ENCODE measurements at regions not wholly inside any gene's neighbourhood (a gene's known extent, or its start where the extent isn't known, plus 50 kb on each side); places are given as distances from the start of the nearest gene placed in this dataset.

DNA sequence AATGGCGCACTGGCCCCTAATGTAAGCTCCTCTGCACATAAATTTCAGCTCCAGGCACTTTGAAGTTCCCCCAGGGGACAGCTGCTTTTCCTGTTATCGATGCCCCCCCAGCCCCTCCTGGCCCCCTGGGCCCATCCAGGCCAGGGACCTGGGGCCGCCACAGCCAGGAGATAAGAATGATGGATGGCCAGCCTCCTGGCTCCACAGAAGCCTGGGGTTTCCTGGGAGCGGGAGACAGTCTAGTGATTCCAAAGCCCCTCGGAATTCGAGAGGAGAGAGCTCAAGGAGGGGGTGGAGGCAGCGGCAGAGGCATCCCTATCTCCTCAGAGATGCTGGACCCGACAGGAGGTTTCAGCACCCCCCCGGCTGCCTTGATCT is 98.4 kb upstream of the HAND1 start:
- H3K27ac ChIP-seq (ENCODE audit: low read depth in 1 of 2, low read length in 2 of 2), result no peak overlapping the region
- H3K9ac ChIP-seq (ENCODE audit: low read depth in 1 of 2, low read length in 2 of 2), result no peak overlapping the region
- H3K4me3 ChIP-seq (ENCODE audit: low read depth in 1 of 3, low read length in 3 of 3), result no peak overlapping the region
- no peaks in the 10 kb centered on the region for H3K36me3 ChIP-seq (ENCODE audit: control insufficient read depth in 4 of 4, insufficient read depth in 3 of 4, low read depth in 1 of 4, low read length in 3 of 4)
- no peaks in the 10 kb centered on the region for H3K27me3 ChIP-seq (ENCODE audit: control insufficient read depth in 4 of 4, insufficient read depth in 4 of 4, low read length in 3 of 4)
- H3K4me1 ChIP-seq (ENCODE audit: control insufficient read depth in 4 of 4, insufficient read depth in 4 of 4, low read length in 3 of 4), result no peaks in the 10 kb centered on the region
- TF ChIP-seq SP1 (IDR thresholded peaks at IDR 0.05) (no peak), NR2F2 (IDR thresholded peaks at IDR 0.05) (no peak), JUND (IDR thresholded peaks at IDR 0.05) (no peak), FOXA1 (IDR thresholded peaks at IDR 0.05) (no peak)
- TF ChIP-seq, protein P1, sequence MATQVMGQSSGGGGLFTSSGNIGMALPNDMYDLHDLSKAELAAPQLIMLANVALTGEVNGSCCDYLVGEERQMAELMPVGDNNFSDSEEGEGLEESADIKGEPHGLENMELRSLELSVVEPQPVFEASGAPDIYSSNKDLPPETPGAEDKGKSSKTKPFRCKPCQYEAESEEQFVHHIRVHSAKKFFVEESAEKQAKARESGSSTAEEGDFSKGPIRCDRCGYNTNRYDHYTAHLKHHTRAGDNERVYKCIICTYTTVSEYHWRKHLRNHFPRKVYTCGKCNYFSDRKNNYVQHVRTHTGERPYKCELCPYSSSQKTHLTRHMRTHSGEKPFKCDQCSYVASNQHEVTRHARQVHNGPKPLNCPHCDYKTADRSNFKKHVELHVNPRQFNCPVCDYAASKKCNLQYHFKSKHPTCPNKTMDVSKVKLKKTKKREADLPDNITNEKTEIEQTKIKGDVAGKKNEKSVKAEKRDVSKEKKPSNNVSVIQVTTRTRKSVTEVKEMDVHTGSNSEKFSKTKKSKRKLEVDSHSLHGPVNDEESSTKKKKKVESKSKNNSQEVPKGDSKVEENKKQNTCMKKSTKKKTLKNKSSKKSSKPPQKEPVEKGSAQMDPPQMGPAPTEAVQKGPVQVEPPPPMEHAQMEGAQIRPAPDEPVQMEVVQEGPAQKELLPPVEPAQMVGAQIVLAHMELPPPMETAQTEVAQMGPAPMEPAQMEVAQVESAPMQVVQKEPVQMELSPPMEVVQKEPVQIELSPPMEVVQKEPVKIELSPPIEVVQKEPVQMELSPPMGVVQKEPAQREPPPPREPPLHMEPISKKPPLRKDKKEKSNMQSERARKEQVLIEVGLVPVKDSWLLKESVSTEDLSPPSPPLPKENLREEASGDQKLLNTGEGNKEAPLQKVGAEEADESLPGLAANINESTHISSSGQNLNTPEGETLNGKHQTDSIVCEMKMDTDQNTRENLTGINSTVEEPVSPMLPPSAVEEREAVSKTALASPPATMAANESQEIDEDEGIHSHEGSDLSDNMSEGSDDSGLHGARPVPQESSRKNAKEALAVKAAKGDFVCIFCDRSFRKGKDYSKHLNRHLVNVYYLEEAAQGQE (IDR thresholded peaks at IDR 0.05), result no peak
- DNase-seq (ENCODE audit: low spot score), result no peak
- no peaks in the 10 kb centered on the region for H3K9me3 ChIP-seq (ENCODE audit: control insufficient read depth in 4 of 4, low read length in 3 of 4)
- 40% methylated on average over 9 of the region's 9 CpGs for WGBS

DNA sequence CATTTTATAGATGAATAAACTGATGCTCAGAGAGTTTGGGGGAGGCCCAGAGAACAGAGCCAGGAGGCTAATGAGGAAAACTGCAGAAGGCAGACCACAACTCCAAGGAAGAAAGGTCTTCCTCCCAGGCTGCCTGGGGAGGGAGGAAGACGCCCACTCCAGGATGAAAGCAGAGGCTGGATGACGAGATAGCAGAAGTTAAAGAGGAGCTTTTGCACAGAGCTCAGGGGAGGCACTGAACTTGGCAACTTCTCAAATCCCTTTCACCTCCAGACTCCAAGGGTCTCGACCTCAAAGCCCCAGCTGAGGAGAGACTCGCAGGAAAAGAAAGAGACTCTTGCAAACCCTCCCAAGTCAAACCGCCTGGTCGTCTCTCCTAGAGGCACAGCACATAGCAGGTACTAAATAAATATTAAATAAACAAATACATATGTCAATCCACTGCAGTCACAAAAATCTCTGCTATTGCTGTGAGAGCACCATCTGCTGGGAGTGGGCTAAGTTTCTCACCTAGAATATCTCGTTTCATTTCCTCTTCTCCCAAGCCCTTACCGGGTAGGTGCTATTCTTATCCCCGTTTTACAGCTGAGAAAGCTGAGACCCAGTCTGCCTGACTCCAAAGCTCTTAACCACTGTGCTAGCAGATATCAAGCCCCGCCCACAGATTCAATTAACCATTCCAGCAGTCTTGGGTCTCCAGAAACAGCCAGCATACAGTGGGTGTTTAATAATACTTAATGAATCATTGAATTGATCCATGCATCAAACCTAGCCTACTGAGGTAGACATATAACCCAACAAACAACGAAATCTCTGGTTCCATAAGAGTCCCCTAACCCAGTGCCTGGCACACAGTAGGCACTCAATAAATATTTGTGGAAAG is 97.8 kb upstream of the HAND1 start:
- DNase-seq (ENCODE audit: low spot score), result no peak
- TF ChIP-seq GABPA (IDR thresholded peaks at IDR 0.05 in 1 of 2, conservative IDR thresholded peaks at IDR 0.05 in 1 of 2) (no peak), YY1 (IDR thresholded peaks at IDR 0.05) (no peak), SP1 (IDR thresholded peaks at IDR 0.05) (no peak), HNF4G (IDR thresholded peaks at IDR 0.05) (no peak), FOXA2 (IDR thresholded peaks at IDR 0.05) (no peak), RAD21 (IDR thresholded peaks at IDR 0.05) (no peak)
- TF ChIP-seq, protein P2, sequence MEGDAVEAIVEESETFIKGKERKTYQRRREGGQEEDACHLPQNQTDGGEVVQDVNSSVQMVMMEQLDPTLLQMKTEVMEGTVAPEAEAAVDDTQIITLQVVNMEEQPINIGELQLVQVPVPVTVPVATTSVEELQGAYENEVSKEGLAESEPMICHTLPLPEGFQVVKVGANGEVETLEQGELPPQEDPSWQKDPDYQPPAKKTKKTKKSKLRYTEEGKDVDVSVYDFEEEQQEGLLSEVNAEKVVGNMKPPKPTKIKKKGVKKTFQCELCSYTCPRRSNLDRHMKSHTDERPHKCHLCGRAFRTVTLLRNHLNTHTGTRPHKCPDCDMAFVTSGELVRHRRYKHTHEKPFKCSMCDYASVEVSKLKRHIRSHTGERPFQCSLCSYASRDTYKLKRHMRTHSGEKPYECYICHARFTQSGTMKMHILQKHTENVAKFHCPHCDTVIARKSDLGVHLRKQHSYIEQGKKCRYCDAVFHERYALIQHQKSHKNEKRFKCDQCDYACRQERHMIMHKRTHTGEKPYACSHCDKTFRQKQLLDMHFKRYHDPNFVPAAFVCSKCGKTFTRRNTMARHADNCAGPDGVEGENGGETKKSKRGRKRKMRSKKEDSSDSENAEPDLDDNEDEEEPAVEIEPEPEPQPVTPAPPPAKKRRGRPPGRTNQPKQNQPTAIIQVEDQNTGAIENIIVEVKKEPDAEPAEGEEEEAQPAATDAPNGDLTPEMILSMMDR (IDR thresholded peaks at IDR 0.05; ENCODE audit: low read depth, low read length, missing input control), result no peak
- TF ChIP-seq, protein P3, sequence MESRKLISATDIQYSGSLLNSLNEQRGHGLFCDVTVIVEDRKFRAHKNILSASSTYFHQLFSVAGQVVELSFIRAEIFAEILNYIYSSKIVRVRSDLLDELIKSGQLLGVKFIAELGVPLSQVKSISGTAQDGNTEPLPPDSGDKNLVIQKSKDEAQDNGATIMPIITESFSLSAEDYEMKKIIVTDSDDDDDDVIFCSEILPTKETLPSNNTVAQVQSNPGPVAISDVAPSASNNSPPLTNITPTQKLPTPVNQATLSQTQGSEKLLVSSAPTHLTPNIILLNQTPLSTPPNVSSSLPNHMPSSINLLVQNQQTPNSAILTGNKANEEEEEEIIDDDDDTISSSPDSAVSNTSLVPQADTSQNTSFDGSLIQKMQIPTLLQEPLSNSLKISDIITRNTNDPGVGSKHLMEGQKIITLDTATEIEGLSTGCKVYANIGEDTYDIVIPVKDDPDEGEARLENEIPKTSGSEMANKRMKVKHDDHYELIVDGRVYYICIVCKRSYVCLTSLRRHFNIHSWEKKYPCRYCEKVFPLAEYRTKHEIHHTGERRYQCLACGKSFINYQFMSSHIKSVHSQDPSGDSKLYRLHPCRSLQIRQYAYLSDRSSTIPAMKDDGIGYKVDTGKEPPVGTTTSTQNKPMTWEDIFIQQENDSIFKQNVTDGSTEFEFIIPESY (IDR thresholded peaks at IDR 0.05), result no peak
- TF ChIP-seq, protein P4, sequence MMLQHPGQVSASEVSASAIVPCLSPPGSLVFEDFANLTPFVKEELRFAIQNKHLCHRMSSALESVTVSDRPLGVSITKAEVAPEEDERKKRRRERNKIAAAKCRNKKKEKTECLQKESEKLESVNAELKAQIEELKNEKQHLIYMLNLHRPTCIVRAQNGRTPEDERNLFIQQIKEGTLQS (IDR thresholded peaks at IDR 0.05), result no peak
- Histone ChIP-seq H3K4me3 (ENCODE audit: low read depth in 1 of 3, low read length in 3 of 3) (no peak overlapping the region), H3K36me3 (ENCODE audit: control insufficient read depth in 4 of 4, insufficient read depth in 3 of 4, low read depth in 1 of 4, low read length in 3 of 4) (no peaks in the 10 kb centered on the region), H3K27me3 (ENCODE audit: control insufficient read depth in 4 of 4, insufficient read depth in 4 of 4, low read length in 3 of 4) (no peaks in the 10 kb centered on the region), H3K27ac (ENCODE audit: low read depth in 1 of 2, low read length in 2 of 2) (no peak overlapping the region), H3K9ac (ENCODE audit: low read depth in 1 of 2, low read length in 2 of 2) (no peak overlapping the region), H3K4me1 (ENCODE audit: control insufficient read depth in 4 of 4, insufficient read depth in 4 of 4, low read length in 3 of 4) (no peaks in the 10 kb centered on the region), H3K9me3 (ENCODE audit: control insufficient read depth in 4 of 4, low read length in 3 of 4) (no peaks in the 10 kb centered on the region)
- 25% methylated on average over 11 of the region's 11 CpGs for WGBS

Measured in liver (tissue), 8 donors.